Keratinocyte (primary cell): ENCODE measurements at regions not wholly inside any gene's neighbourhood (a gene's known extent, or its start where the extent isn't known, plus 50 kb on each side); places are given as distances from the start of the nearest gene placed in this dataset.

Source experiments
- CTCF ChIP-seq, 3 experiments: IDR thresholded peaks in 1 of 3; conservative IDR thresholded peaks in 1 of 3; optimal IDR thresholded peaks in 1 of 3; 2 replicates in 2 of 3; 3 replicates in 1 of 3; pipeline versions ENCODE3 to v1.5.1; 2011; ENCODE audit warnings: low read length in 3 of 3, mild to moderate bottlenecking in 3 of 3, moderate library complexity in 2 of 3, control low read depth in 1 of 3, inconsistent platforms in 1 of 3; ENCODE audit not compliant: insufficient read depth in 2 of 3; ENCODE audit errors: extremely low read depth in 1 of 3
- EZH2 ChIP-seq: IDR thresholded peaks from one replicate; pipeline ENCODE4 v1.6.1; 2012; ENCODE audit warnings: inconsistent platforms, mild to moderate bottlenecking, low read length, moderate library complexity

GRCh38 chr3:178404961-178405360 is 131.3 kb upstream of the KCNMB2 start:
- TF ChIP-seq CTCF (optimal IDR thresholded peaks at IDR 0.05 in 1 of 3, IDR thresholded peaks at IDR 0.05 in 1 of 3, conservative IDR thresholded peaks at IDR 0.05 in 1 of 3; ENCODE audit: extremely low read depth in 1 of 3, insufficient read depth in 2 of 3, low read length in 3 of 3), result no peak
- TF ChIP-seq EZH2, result no peak
